T-helper 1 cell treated with Interleukin-12 subunit alpha and Interleukin-12 subunit beta and Interleukin-4 antibody, amounts not matched to agents 30 ng/mL and 1 ng/mL, for 36 hours (primary cell): ENCODE measurements at regions not wholly inside any gene's neighbourhood (a gene's known extent, or its start where the extent isn't known, plus 50 kb on each side); places are given as distances from the start of the nearest gene placed in this dataset.
"Not testable (repeated sequence)": the region's sequence is repeated elsewhere in the genome, so short reads cannot be mapped to it uniquely, and the experiment has no call there.

Experiments used
- intact Hi-C: fragments of 100-400 bp; cut with micrococcal nuclease; formaldehyde crosslinking; loops from one replicate; pipeline ENCODE4 v1.15.1; 2024

GRCh38 chr15:87681104-87681503 lies 575.4 kb downstream of the NTRK3 start:
- intact Hi-C loops: no loop called here

DNA sequence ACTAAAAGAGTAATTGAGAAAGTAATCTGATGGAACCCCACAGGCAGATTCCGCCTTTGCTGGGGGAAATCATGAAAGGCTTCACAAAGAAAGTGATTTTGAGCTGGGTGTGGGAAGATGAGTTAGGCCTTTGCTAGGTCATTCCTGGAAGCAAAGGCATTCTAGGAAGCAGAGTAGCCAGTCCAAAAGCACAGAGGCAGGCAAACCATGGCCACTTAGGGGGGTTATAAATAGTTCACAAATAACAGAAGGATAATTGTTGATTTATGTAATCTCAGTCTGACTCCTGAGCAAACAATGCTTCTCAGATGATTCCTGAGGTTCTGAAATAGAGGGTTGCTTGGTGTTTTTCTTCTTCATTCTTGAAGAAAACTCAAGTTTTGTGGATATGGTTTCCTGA lies 576.3 kb downstream of the NTRK3 start:
- intact Hi-C loops: no loop called here

- intact Hi-C loops: no loop called here
Observed at GRCh38 chr15:87675271-87675670, 581.3 kb downstream of the NTRK3 start.

GRCh38 chr15:87672309-87673288 lies 583.9 kb downstream of the NTRK3 start:
- intact Hi-C loops: no loop called here

DNA sequence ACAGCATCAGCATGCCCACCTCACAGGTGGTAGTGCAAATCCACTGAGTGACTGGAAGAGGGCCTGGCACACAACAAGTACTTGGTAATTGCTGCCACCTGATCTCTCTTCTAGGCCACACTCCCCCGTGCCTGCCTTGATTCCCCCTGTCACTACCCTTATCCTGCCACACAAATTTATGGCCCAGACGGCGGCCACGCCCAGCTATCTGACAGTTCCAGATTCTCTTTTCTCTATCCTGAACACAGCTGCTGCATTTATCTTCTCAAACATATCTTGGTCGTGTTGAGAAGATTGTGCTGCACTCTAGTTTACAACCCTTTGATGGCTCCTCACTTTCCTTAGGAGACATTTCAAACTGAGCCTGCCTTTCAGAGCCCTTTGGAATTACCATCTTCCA lies 585.2 kb downstream of the NTRK3 start:
- intact Hi-C loops: no loop called here

GRCh38 chr15:87669846-87670245 lies 586.7 kb downstream of the NTRK3 start:
- intact Hi-C loops: no loop called here

DNA sequence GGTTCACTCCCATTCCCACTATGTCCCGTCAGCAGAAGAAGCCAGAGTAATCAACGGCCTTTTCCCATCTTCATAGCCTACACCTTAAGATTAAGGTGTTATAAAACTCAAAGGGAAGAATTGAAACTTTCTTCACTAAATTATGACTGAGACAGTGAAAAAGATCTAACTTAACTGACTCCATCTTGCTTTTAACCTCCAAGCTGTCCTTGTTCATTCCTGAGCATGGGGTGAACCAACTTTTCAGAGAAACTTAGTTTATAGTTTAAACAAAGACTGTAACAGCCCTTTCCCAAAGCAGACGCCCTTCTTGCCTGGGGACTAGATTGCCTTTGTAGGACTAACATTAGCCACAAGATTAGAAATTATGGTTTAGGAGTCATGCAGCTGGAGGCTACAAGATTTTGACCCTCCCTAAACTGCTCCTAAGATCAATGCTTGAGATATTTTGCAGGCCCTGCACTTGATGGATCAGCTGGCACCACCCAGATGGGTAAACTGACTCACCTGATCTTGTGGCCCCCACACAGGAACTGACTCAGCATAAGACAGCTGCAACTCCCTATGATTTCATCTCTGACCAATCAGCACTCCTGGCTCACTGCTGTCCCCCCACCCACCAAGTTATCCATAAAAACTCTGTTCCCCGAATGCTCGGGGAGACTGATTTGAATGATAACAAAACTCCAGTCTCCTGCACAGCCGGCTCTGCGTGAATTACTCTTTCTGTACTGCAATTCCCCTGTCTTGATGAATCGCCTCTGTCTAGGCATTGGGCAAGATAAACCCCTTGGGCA lies 587.6 kb downstream of the NTRK3 start:
- intact Hi-C loops: not testable (repeated sequence)

DNA sequence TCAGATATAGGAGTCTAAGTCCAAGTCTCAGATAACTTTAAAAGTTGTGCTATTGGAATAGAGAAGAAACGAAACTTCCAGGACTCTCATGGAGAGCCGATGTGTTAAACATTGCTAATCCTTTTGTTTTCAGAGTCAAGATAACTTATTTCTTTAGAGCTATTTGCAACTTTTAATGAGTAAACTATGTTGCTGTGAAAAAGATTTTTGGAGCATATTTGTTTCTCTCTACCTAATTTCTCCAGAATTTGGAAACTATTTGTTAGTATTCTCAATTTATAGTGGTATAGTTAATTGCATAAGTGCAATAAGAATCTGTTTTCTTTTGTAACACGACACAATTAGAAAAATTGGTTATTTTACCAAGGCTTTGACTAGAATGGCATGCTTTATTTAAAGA lies 588.9 kb downstream of the NTRK3 start:
- intact Hi-C loops: no loop called here

DNA sequence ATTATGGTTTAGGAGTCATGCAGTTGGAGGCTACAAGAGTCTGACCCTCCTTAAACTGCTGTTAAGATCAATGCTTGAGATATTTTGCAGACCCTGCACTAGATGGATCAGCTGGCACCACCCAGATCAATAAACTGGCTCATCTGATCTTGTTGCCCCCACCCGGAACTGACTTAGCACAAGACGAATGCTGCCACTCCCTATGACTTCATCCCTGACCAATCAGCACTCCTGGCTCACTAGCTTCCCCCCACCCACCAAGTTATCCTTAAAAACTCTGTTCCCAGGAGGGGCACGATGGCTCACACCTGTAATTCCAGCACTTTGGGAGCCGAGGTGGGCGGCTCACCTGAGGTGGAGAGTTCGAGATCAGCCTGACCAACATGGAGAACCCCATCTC lies 594.0 kb downstream of the NTRK3 start:
- intact Hi-C loops: no loop called here

- intact Hi-C loops: no loop called here
Observed at GRCh38 chr15:87661454-87662355, 594.8 kb downstream of the NTRK3 start.

DNA sequence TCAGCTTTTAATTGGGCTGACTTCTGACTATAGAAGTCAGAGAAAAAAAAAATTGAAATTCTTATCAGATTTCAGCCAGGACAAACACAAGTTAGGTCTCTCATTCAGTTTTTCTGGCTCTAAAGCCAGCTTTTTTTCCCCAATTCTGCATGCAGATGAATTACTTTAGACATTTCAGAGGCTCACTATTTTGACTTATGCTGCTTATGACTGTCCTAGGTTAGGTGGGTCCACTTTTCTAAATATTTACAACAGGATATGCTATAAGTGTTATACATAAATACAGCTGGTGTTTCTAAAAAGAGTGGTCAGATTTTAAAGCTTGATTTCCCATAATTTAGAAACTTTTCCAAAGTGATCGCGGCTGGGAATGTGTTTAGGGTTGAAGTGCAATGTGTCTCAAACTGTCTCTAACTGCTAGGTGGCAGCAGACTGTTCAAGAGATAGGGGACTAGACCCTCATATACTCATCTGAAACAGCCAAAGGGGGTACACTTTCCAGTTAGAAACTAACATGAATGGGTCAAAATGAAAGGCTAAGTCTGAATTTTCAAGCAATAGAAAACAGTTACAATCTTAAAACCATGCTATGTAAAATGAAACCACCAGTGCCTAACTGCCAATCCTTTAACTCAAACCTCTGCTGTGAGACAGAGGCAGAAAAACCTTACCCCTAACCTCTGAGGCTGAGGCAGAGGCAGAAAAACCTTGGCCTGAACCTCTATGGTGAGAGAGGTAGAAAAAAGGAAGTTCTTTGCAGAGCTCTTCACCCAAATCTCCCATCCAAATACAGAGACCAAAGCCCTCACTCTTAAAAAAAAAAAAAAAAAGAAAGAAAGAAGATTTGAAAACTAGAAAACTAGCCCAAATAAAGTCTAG lies 596.0 kb downstream of the NTRK3 start:
- intact Hi-C loops: no loop called here

- intact Hi-C loops: no loop called here
Observed at GRCh38 chr15:87656372-87656771, 600.2 kb downstream of the NTRK3 start.

DNA sequence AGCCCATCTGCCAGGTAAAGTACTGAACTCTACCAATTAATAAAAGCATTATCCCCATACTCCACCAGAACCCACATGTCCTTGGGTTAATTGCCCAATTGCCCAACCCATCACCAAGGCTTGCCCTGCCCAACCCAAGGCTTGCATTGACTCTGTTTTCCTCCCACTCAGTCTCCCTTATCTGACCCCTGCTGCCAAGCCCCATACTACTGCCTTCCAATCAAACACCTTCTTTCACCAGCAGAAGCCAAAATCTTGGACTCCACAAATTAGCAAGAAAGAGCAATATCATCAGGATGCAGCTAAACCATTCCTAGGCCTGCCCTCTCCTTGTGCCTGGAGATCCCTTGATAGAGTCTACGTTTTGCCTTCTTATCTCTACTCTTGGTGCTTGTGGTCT lies 602.9 kb downstream of the NTRK3 start:
- intact Hi-C loops: no loop called here

- intact Hi-C loops: no loop called here
Observed at GRCh38 chr15:87649175-87649574, 607.4 kb downstream of the NTRK3 start.

GRCh38 chr15:87648278-87648677 lies 608.3 kb downstream of the NTRK3 start:
- intact Hi-C loops: no loop called here

- intact Hi-C loops: no loop called here
Observed at GRCh38 chr15:87645723-87646122, 610.8 kb downstream of the NTRK3 start.

DNA sequence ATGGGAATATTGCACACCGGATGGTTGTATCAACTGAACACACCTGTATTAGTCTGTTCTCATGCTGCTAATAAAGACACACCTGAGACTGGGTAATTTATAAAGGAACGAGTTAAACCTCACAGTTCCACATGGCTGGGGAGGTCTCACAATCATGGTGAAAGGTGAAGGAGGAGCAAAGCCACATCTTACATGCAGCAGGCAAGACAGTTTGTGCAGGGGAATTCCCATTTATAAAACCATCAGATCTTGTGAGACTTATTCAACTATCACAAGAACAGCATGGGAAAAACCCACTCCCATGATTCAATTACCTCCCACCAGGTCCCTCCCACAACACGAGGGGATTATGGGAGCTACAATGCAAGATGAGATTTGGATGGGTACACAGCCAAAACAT lies 613.5 kb downstream of the NTRK3 start:
- intact Hi-C loops: loop anchor here (1.0 kb wide), 1 partner anchor 46 kb away; no protein-coding TSS in a partner anchor

DNA sequence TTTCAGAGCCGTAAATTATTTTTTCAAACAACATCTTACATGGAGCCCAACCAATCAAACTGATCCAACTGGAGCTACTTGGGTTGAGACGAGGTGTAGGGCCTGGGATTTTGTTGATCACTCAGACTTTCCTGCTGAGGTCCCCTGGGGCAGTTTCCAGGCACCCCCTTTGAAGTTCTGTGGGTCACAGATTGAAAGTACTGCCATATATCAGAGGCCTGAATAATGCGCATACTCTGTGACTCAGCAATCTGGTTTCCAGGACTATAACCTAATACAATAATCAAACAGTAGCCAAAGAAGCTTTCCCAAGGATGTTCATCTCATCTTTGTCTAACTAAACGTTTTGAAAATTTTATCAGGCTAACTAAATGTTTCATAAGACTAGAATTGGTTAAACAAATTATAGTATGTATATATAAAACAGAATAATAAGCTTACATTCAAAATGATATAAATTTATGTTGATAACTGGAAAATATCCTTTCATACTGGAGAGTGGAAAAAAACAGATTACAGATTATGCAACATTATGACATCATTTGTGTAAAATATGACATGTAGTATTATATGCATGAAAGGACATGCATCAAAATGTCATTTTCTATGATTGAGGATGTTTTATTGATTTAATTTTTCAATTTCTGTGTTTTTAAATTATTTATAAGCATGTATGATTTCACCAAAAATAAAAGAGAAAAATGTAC lies 617.1 kb downstream of the NTRK3 start:
- intact Hi-C loops: no loop called here

DNA sequence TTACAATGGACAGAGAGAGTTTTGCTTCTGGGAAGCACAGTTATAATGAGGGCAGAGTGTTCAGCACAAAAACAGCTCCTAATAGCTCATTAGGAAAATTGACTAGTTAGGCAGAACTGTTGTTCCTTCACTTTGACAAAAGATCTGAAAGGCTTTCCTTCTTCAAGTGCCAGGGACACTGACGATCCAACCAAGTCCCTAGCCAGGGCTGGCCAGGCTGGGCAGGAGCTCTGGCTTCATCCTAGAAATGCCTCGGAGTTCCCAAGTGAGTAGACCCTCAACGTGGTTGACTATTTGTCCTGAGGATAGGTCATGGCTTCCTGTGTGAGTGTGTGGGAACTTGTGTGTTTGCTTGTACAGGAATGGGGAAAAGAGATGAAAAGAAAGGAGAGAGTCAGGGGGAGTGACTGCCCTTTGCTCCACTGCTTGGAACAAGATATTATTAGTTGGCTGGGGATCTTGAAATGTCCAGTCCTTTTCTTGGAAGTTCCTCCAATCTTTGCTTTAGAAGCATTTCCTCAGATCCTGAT lies 617.9 kb downstream of the NTRK3 start:
- intact Hi-C loops: no loop called here
